ENCODE measurements at regions not wholly inside any gene's neighbourhood (a gene's known extent, or its start where the extent isn't known, plus 50 kb on each side); places are given as distances from the start of the nearest gene placed in this dataset.

DNA sequence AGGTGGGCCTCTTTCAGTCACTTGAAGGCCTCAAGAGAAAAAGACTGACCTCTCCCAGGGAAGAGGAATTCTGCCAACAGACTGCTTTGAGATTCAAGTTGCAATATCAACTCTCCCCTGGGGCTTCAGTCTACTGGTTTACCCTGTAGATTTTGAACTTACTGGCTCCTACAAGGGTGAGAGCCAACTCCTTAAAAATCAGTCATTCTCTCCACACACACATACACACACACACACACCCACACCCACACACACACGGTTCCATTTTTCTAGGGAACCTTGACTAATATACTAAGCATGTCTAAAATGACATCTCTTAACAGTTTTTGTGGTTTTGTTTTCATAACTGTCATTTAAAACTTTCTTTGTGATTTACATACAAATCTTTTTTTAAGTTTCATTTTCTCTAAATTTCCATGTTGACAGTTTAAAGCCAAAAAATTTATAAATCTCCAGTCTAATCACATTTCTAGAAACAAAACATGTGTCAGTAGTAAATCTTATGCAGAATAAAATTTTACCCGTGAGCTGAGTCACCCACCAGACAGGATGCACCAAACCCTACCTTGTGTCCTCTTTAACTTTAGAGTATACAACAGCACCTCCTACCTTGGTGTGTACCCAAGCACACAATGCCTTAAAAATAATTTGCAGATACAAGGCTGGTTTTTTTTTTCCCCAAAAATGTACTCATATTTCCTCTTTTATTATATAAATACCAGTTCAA, 394.6 kb downstream of the AEBP2 start:
- TF ChIP-seq, protein P1, sequence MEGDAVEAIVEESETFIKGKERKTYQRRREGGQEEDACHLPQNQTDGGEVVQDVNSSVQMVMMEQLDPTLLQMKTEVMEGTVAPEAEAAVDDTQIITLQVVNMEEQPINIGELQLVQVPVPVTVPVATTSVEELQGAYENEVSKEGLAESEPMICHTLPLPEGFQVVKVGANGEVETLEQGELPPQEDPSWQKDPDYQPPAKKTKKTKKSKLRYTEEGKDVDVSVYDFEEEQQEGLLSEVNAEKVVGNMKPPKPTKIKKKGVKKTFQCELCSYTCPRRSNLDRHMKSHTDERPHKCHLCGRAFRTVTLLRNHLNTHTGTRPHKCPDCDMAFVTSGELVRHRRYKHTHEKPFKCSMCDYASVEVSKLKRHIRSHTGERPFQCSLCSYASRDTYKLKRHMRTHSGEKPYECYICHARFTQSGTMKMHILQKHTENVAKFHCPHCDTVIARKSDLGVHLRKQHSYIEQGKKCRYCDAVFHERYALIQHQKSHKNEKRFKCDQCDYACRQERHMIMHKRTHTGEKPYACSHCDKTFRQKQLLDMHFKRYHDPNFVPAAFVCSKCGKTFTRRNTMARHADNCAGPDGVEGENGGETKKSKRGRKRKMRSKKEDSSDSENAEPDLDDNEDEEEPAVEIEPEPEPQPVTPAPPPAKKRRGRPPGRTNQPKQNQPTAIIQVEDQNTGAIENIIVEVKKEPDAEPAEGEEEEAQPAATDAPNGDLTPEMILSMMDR (IDR thresholded peaks at IDR 0.05; ENCODE audit: low read depth, low read length, missing control alignments) = no peak
- DNase-seq (ENCODE audit: extremely low read depth, low read depth) = no peak
- no peak overlapping the region for H3K4me3 ChIP-seq (replicated peaks; ENCODE audit: low read depth, low read length)

DNA sequence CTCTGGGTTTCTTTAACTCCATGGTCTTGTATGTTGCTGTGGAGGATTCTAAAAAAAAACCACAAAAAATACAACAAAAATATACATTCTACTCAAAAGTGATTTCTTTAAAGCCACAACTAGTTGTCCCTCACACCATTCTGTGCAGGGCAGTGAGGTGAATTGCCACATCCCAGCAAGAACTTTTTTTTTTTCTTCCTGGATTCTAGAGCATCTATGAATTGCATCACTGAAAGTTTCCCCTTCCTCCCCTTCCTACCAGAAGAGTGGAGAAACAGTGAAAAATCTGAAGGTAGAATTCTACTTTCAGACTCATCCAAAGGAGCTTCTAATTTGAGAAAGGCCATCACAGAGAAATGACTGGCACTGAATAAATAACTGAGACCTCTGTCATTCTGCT, 395.3 kb downstream of the AEBP2 start:
- TF ChIP-seq, protein P1 (IDR thresholded peaks at IDR 0.05; ENCODE audit: low read depth, low read length, missing control alignments) = no peak
- H3K4me3 ChIP-seq (replicated peaks; ENCODE audit: low read depth, low read length) = no peak overlapping the region
- no peak for DNase-seq (ENCODE audit: extremely low read depth, low read depth)

DNA sequence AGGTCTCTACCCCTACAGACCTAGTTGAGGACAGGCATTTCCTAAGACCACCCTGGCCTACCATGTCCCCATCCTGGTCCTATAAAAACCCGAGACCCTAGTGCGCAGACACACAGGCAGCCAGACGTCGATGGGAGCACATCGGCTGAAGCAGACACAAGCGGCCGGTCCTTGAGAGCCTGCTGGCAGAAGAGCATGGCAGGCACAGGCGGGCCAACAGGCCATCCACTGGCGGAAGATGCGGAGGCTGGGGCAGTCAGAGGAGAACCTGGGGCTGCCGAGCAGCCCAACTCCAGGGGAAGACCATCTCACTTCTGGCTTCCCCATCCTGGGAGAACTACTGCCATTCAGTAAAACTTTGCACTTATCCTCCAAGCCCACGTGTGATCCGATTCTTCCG, 396.8 kb downstream of the AEBP2 start:
- TF ChIP-seq, protein P1 (IDR thresholded peaks at IDR 0.05; ENCODE audit: low read depth, low read length, missing control alignments) = no peak
- no peak overlapping the region for H3K4me3 ChIP-seq (replicated peaks; ENCODE audit: low read depth, low read length)
- DNase-seq (ENCODE audit: extremely low read depth, low read depth) = no peak

DNA sequence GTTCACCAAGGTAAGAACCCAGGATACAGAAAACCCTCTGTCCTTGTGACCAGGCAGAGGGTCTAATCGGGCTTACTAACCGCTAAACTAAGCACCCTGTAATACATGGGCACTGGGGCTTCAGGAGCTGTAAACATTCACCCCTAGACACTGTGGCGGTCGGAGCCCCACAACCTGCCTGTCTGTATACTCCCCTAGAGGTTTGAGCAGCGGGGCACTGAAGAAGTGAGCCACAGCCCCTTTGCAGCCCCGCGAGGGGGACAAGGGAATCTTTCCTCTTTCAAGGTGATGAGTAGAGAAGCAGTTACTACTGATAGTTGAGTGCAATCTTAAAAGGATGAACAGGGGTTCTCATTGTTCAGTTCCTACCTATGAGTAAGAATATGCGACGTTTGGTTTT, 397.2 kb downstream of the AEBP2 start:
- no peak for DNase-seq (ENCODE audit: extremely low read depth, low read depth)
- TF ChIP-seq, protein P1 (IDR thresholded peaks at IDR 0.05; ENCODE audit: low read depth, low read length, missing control alignments) = no peak
- no peak overlapping the region for H3K4me3 ChIP-seq (replicated peaks; ENCODE audit: low read depth, low read length)

DNA sequence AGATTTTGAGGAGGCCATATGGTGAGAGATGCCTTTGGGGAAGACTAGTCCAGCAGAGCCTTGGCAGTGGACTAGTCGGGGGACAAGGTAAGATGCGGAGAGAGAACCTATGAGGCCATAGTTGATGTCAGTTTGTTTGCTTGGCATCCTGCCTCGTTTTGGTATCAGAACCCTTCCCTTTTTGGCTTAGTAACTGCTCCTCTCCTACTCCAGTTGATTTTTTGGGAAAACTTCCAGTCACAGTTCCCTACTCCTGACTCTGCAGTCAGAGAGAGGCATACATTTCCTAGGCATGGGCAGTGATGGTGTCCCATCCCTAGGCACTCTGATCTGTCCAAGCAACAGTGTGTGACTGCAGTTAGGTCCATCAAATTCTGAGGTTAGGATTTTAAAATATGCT, 398.3 kb downstream of the AEBP2 start:
- TF ChIP-seq, protein P1 (IDR thresholded peaks at IDR 0.05; ENCODE audit: low read depth, low read length, missing control alignments) = no peak
- no peak for DNase-seq (ENCODE audit: extremely low read depth, low read depth)

DNA sequence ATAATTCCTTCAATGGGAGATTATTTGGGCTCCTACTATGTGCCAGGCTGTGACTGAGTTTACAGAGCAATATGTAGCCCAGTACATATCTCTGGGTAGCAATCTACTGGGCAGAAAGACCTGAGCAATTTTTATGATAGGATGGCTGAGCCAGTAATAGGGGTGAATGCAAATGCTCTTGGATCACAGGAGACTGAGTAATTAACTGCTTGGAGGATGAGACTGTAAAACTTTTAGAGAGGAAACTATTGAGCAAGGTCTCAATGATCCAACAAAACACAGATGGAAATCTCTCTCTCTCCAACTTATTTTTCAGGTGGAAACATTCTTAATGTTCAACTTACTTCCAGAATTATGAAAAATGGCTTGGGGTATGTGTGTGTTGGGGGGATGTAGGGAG, 402.2 kb downstream of the AEBP2 start:
- TF ChIP-seq, protein P1 (IDR thresholded peaks at IDR 0.05; ENCODE audit: low read depth, low read length, missing control alignments) = no peak
- no peak overlapping the region for H3K4me3 ChIP-seq (replicated peaks; ENCODE audit: low read depth, low read length)
- DNase-seq (ENCODE audit: extremely low read depth, low read depth) = no peak

More for the DNA sequence above, 398.3 kb downstream of the AEBP2 start:
- no peak overlapping the region for H3K4me3 ChIP-seq (replicated peaks; ENCODE audit: low read depth, low read length)

DNA sequence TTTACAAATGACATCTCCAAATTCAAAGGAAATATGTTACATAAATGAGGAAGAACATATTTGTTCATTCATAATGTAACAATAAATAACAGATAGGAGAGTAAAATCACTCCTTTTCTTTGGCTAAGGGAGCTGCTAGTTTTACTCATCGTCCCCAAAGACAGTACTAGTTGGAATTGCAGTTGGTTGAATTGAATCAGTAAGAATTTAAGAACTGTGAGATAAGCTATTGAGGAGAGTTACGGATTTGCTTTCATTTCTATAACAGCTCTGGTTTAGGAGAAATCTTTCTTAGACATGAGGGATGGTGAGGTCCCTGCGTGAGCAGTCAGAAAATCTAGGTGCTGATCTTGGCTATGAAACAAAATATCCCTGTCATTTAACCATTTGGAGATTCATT, 402.8 kb downstream of the AEBP2 start:
- TF ChIP-seq, protein P1 (IDR thresholded peaks at IDR 0.05; ENCODE audit: low read depth, low read length, missing control alignments) = no peak
- H3K4me3 ChIP-seq (replicated peaks; ENCODE audit: low read depth, low read length) = no peak overlapping the region
- DNase-seq (ENCODE audit: extremely low read depth, low read depth) = no peak

Data from HFF-Myc (cell line).